ENCODE measurements at regions not wholly inside any gene's neighbourhood (a gene's known extent, or its start where the extent isn't known, plus 50 kb on each side); places are given as distances from the start of the nearest gene placed in this dataset.

- Histone ChIP-seq H3K27me3 (ENCODE audit: insufficient read depth, insufficient read length) (no peaks in the 10 kb centered on the region), H3K36me3 (ENCODE audit: insufficient read depth, insufficient read length, low read length) (no peaks in the 10 kb centered on the region), H3K9me3 (ENCODE audit: insufficient read depth, low read length) (no peaks in the 10 kb centered on the region), H3K4me3 (ENCODE audit: insufficient read length, low read depth) (no peak overlapping the region), H3K4me1 (ENCODE audit: insufficient read depth, insufficient read length) (peaks cover 4% of the 10 kb centered on the region), H3K9ac (ENCODE audit: insufficient read length, low read depth) (no peak overlapping the region)
- no peak for DNase-seq (ENCODE audit: low read depth, low spot score)
- no peak for TF ChIP-seq YY1 (IDR thresholded peaks at IDR 0.05; ENCODE audit: insufficient read depth, insufficient read length)
- TF ChIP-seq ZNF274 (IDR thresholded peaks at IDR 0.05; ENCODE audit: low read depth, low read length), result no peak
- TF ChIP-seq SUZ12 (IDR thresholded peaks at IDR 0.05; ENCODE audit: extremely low read depth, insufficient read depth, insufficient read length), result no peak
These were observed 231.1 kb downstream of the ADAMTS9 start for GRCh38 chr3:64456674-64457073.

GRCh38 chr3:64455351-64455750 lies 230.1 kb upstream of the PRICKLE2 start:
- Histone ChIP-seq H3K4me1 (ENCODE audit: insufficient read depth, insufficient read length) (peaks cover 4% of the 10 kb centered on the region), H3K9ac (ENCODE audit: insufficient read length, low read depth) (no peak overlapping the region), H3K36me3 (ENCODE audit: insufficient read depth, insufficient read length, low read length) (no peaks in the 10 kb centered on the region), H3K27me3 (ENCODE audit: insufficient read depth, insufficient read length) (no peaks in the 10 kb centered on the region), H3K4me3 (ENCODE audit: insufficient read length, low read depth) (no peak overlapping the region), H3K9me3 (ENCODE audit: insufficient read depth, low read length) (no peaks in the 10 kb centered on the region)
- no peak for DNase-seq (ENCODE audit: low read depth, low spot score)
- TF ChIP-seq YY1 (IDR thresholded peaks at IDR 0.05; ENCODE audit: insufficient read depth, insufficient read length), result no peak
- TF ChIP-seq ZNF274 (IDR thresholded peaks at IDR 0.05; ENCODE audit: low read depth, low read length), result no peak
- TF ChIP-seq SUZ12 (IDR thresholded peaks at IDR 0.05; ENCODE audit: extremely low read depth, insufficient read depth, insufficient read length), result no peak

- H3K27me3 ChIP-seq (ENCODE audit: insufficient read depth, insufficient read length), result no peaks in the 10 kb centered on the region
- H3K4me1 ChIP-seq (ENCODE audit: insufficient read depth, insufficient read length), result peaks cover 4% of the 10 kb centered on the region
- no peak for DNase-seq (ENCODE audit: low read depth, low spot score)
- no peaks in the 10 kb centered on the region for H3K36me3 ChIP-seq (ENCODE audit: insufficient read depth, insufficient read length, low read length)
- no peak for TF ChIP-seq SUZ12 (IDR thresholded peaks at IDR 0.05; ENCODE audit: extremely low read depth, insufficient read depth, insufficient read length)
- no peak for TF ChIP-seq YY1 (IDR thresholded peaks at IDR 0.05; ENCODE audit: insufficient read depth, insufficient read length)
- TF ChIP-seq ZNF274 (IDR thresholded peaks at IDR 0.05; ENCODE audit: low read depth, low read length), result no peak
- H3K4me3 ChIP-seq (ENCODE audit: insufficient read length, low read depth), result no peak overlapping the region
- no peaks in the 10 kb centered on the region for H3K9me3 ChIP-seq (ENCODE audit: insufficient read depth, low read length)
- no peak overlapping the region for H3K9ac ChIP-seq (ENCODE audit: insufficient read length, low read depth)
These were observed 229.5 kb upstream of the PRICKLE2 start for GRCh38 chr3:64454768-64455167.

- Histone ChIP-seq H3K4me1 (ENCODE audit: insufficient read depth, insufficient read length) (peaks cover 4% of the 10 kb centered on the region), H3K9me3 (ENCODE audit: insufficient read depth, low read length) (no peaks in the 10 kb centered on the region), H3K9ac (ENCODE audit: insufficient read length, low read depth) (no peak overlapping the region), H3K27me3 (ENCODE audit: insufficient read depth, insufficient read length) (no peaks in the 10 kb centered on the region), H3K4me3 (ENCODE audit: insufficient read length, low read depth) (no peak overlapping the region), H3K36me3 (ENCODE audit: insufficient read depth, insufficient read length, low read length) (no peaks in the 10 kb centered on the region)
- TF ChIP-seq SUZ12 (IDR thresholded peaks at IDR 0.05; ENCODE audit: extremely low read depth, insufficient read depth, insufficient read length) (no peak), ZNF274 (IDR thresholded peaks at IDR 0.05; ENCODE audit: low read depth, low read length) (no peak)
- no peak for DNase-seq (ENCODE audit: low read depth, low spot score)
These were observed 228.9 kb upstream of the PRICKLE2 start for GRCh38 chr3:64454179-64454578.

- H3K36me3 ChIP-seq (ENCODE audit: insufficient read depth, insufficient read length, low read length), result no peaks in the 10 kb centered on the region
- TF ChIP-seq YY1 (IDR thresholded peaks at IDR 0.05; ENCODE audit: insufficient read depth, insufficient read length) (no peak), SUZ12 (IDR thresholded peaks at IDR 0.05; ENCODE audit: extremely low read depth, insufficient read depth, insufficient read length) (no peak), ZNF274 (IDR thresholded peaks at IDR 0.05; ENCODE audit: low read depth, low read length) (no peak)
- H3K9ac ChIP-seq (ENCODE audit: insufficient read length, low read depth), result no peak overlapping the region
- peaks cover 17% of the 10 kb centered on the region for H3K27me3 ChIP-seq (ENCODE audit: insufficient read depth, insufficient read length)
- no peak for DNase-seq (ENCODE audit: low read depth, low spot score)
- no peak overlapping the region for H3K4me3 ChIP-seq (ENCODE audit: insufficient read length, low read depth)
- no peaks in the 10 kb centered on the region for H3K9me3 ChIP-seq (ENCODE audit: insufficient read depth, low read length)
- H3K4me1 ChIP-seq (ENCODE audit: insufficient read depth, insufficient read length), result peaks cover 2% of the 10 kb centered on the region
These were observed 226.2 kb upstream of the PRICKLE2 start for GRCh38 chr3:64451283-64452012.

GRCh38 chr3:64450396-64450956 lies 225.2 kb upstream of the PRICKLE2 start:
- Histone ChIP-seq H3K4me1 (ENCODE audit: insufficient read depth, insufficient read length) (peaks cover 2% of the 10 kb centered on the region), H3K9me3 (ENCODE audit: insufficient read depth, low read length) (no peaks in the 10 kb centered on the region), H3K4me3 (ENCODE audit: insufficient read length, low read depth) (no peak overlapping the region), H3K9ac (ENCODE audit: insufficient read length, low read depth) (no peak overlapping the region), H3K27me3 (ENCODE audit: insufficient read depth, insufficient read length) (peaks cover 27% of the 10 kb centered on the region), H3K36me3 (ENCODE audit: insufficient read depth, insufficient read length, low read length) (no peaks in the 10 kb centered on the region)
- no peak for DNase-seq (ENCODE audit: low read depth, low spot score)
- TF ChIP-seq SUZ12 (IDR thresholded peaks at IDR 0.05; ENCODE audit: extremely low read depth, insufficient read depth, insufficient read length) (no peak), YY1 (IDR thresholded peaks at IDR 0.05; ENCODE audit: insufficient read depth, insufficient read length) (no peak), ZNF274 (IDR thresholded peaks at IDR 0.05; ENCODE audit: low read depth, low read length) (no peak)

- Histone ChIP-seq H3K4me1 (ENCODE audit: insufficient read depth, insufficient read length) (no peaks in the 10 kb centered on the region), H3K27me3 (ENCODE audit: insufficient read depth, insufficient read length) (peaks cover 36% of the 10 kb centered on the region), H3K9ac (ENCODE audit: insufficient read length, low read depth) (no peak overlapping the region), H3K9me3 (ENCODE audit: insufficient read depth, low read length) (no peaks in the 10 kb centered on the region), H3K4me3 (ENCODE audit: insufficient read length, low read depth) (no peak overlapping the region), H3K36me3 (ENCODE audit: insufficient read depth, insufficient read length, low read length) (no peaks in the 10 kb centered on the region)
- no peak for DNase-seq (ENCODE audit: low read depth, low spot score)
- TF ChIP-seq YY1 (IDR thresholded peaks at IDR 0.05; ENCODE audit: insufficient read depth, insufficient read length) (no peak), SUZ12 (IDR thresholded peaks at IDR 0.05; ENCODE audit: extremely low read depth, insufficient read depth, insufficient read length) (no peak), ZNF274 (IDR thresholded peaks at IDR 0.05; ENCODE audit: low read depth, low read length) (no peak)
These were observed 223.8 kb upstream of the PRICKLE2 start for GRCh38 chr3:64449026-64449425.
